ENCODE measurements at regions not wholly inside any gene's neighbourhood (a gene's known extent, or its start where the extent isn't known, plus 50 kb on each side); places are given as distances from the start of the nearest gene placed in this dataset.

DNA sequence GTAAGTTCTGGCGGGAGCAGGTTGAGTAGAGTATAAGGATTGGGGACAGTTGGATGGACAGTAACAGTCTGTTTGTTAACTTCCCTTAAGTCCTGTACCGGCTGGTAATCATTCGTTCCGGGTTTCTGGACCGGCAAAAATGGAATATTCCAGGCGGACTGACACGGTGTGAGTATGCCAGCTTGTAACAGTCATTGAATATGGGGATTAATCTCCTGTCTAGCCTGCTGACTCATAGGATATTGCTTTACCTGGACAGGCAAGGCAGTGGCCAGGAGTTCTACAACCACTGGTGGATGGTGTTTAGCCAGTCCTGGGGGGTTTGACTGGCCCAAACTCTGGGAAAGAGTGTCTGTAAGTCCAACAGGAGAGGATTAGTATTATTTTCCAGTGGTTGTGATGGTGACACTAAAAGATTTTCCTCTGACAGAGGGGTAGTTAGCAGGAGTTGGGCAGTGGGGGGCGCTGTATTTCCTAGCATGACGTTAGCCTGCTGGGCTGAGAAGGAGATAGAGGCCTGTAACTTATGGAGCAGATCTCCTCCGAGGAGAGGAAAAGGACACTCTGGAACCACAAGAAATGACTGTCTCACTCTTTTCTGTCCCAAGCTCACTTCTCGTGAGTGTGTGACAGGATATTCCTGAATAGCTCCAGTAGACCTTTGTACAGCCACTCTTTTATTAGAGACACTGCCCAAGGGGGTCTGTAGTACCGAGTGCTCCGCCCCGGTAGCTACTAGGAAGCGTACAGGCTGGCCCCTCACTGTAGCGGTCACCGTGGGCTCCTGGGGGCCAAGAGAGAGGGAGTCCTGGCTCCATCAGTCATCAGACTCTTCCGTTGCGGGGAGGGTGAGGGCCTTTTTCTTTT, 152.2 kb downstream of the TRIM27 start:
- TF ChIP-seq, protein P1, sequence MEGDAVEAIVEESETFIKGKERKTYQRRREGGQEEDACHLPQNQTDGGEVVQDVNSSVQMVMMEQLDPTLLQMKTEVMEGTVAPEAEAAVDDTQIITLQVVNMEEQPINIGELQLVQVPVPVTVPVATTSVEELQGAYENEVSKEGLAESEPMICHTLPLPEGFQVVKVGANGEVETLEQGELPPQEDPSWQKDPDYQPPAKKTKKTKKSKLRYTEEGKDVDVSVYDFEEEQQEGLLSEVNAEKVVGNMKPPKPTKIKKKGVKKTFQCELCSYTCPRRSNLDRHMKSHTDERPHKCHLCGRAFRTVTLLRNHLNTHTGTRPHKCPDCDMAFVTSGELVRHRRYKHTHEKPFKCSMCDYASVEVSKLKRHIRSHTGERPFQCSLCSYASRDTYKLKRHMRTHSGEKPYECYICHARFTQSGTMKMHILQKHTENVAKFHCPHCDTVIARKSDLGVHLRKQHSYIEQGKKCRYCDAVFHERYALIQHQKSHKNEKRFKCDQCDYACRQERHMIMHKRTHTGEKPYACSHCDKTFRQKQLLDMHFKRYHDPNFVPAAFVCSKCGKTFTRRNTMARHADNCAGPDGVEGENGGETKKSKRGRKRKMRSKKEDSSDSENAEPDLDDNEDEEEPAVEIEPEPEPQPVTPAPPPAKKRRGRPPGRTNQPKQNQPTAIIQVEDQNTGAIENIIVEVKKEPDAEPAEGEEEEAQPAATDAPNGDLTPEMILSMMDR (IDR thresholded peaks at IDR 0.05; ENCODE audit: insufficient read depth, low read depth, low read length), result no peak
- no peak for TF ChIP-seq EZH2 (IDR thresholded peaks at IDR 0.05; ENCODE audit: insufficient read depth, low read length)
